Adipocyte (in vitro differentiated cells): ENCODE measurements at regions not wholly inside any gene's neighbourhood (a gene's known extent, or its start where the extent isn't known, plus 50 kb on each side); places are given as distances from the start of the nearest gene placed in this dataset.

Source experiments
- DNase-seq: peaks from one replicate; pipeline ENCODE4 v3.0.0-alpha.2; 2015; ENCODE audit warnings: low read depth
- H3K27me3 ChIP-seq: replicated peaks from 2 replicates; pipeline ENCODE4 v1.7.0; 2013; ENCODE audit warnings: mild to moderate bottlenecking, low read length, moderate library complexity; ENCODE audit not compliant: control insufficient read depth, insufficient read depth
- H3K36me3 ChIP-seq: 2 replicates; pipeline ENCODE4 v1.7.0; 2013; ENCODE audit warnings: low read length, mild to moderate bottlenecking, moderate library complexity; ENCODE audit not compliant: control insufficient read depth, insufficient read depth, severe bottlenecking
- H3K4me1 ChIP-seq: 2 replicates; pipeline ENCODE4 v1.7.0; 2013; ENCODE audit warnings: mild to moderate bottlenecking, low read length, moderate library complexity; ENCODE audit not compliant: control insufficient read depth, insufficient read depth
- H3K4me3 ChIP-seq: 2 replicates; pipeline ENCODE4 v1.7.0; 2013; ENCODE audit warnings: mild to moderate bottlenecking, low read length, moderate library complexity
- H3K9ac ChIP-seq: 2 replicates; pipeline ENCODE4 v1.7.0; 2013; ENCODE audit warnings: mild to moderate bottlenecking, low read length, moderate library complexity
- H3K9me3 ChIP-seq: 2 replicates; pipeline ENCODE4 v1.7.0; 2013; ENCODE audit warnings: mild to moderate bottlenecking, low read length, moderate library complexity; ENCODE audit not compliant: control insufficient read depth

DNA sequence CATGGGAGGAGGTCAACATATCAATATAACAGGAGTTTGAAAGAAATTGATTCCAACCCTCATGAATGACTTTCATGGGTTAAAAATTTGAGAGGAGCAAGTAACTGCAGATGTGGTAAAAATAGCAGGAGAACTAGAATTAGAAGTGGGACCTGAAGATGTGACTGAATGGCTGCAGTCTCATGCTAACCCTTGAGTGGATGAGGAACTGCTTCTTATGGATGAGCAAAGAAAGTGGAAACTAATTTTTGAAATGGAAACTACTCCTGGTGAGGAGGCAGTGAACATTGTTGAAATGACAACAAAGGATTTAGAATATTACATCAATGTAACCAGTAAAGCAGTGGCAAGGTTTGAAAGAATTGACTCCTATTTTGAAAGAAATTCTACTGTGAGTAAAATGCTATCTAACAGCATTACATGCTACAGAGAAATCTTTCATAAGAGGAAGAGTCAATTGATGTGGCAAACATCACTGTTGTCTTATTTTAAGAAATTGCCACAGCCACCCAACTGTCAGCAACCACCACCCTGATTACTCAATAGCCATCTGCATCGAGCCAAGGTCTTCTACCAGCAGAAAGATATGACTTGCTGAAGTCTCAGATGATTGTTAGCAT is 1683.2 kb downstream of the MAT2B start:
- Histone ChIP-seq H3K27me3 (no peaks in the 10 kb centered on the region), H3K4me1 (peaks cover 13% of the 10 kb centered on the region), H3K36me3 (no peaks in the 10 kb centered on the region), H3K9ac (no peak overlapping the region), H3K9me3 (no peaks in the 10 kb centered on the region), H3K4me3 (no peak overlapping the region)
- no peak for DNase-seq

DNA sequence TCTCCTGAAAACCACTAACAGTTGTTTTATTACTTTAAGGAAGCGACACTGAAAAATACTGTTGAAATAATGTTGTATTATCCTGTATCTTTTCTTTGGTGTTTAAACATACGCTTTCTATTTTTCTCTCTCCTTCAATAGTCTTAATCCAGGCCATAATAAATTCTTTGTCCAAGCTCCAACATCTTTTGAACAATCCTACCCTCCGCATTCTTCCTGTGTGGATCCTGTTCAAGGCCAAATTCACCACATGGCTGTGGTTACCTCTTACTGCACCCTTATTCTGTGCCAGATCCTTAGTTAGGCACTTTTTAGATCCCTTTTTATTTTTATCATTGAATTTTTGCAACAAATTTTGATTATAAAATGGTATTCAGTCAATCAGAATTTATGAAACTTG is 1691.5 kb downstream of the MAT2B start:
- Histone ChIP-seq H3K36me3 (no peaks in the 10 kb centered on the region), H3K9me3 (no peaks in the 10 kb centered on the region)

DNA sequence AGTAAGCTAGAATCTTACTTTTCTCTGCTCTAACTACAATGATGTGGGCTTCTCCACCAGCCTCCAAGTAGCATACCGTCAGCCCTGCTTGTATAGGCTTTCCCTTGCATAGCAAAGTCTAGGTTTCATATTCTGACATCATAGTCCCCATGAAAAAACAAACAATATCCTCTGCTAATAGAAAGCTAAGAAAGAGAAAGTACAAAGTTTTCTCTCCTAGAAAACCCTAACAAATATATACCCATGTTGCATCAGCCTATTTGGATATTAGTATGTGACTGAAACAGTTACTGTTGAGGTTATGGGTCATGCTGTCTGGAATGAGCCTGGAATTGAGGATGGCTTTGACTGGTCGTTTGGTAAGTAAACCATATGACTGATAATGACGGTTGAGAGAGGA is 1696.0 kb downstream of the MAT2B start:
- Histone ChIP-seq H3K27me3 (no peaks in the 10 kb centered on the region), H3K9me3 (no peaks in the 10 kb centered on the region), H3K36me3 (no peaks in the 10 kb centered on the region), H3K9ac (no peak overlapping the region), H3K4me3 (no peak overlapping the region), H3K4me1 (peaks cover 8% of the 10 kb centered on the region)
- no peak for DNase-seq

More for the DNA sequence above, 1691.5 kb downstream of the MAT2B start:
- no peaks in the 10 kb centered on the region for H3K27me3 ChIP-seq
- peaks cover 8% of the 10 kb centered on the region for H3K4me1 ChIP-seq
- DNase-seq, result no peak
- no peak overlapping the region for H3K4me3 ChIP-seq
- H3K9ac ChIP-seq, result no peak overlapping the region

DNA sequence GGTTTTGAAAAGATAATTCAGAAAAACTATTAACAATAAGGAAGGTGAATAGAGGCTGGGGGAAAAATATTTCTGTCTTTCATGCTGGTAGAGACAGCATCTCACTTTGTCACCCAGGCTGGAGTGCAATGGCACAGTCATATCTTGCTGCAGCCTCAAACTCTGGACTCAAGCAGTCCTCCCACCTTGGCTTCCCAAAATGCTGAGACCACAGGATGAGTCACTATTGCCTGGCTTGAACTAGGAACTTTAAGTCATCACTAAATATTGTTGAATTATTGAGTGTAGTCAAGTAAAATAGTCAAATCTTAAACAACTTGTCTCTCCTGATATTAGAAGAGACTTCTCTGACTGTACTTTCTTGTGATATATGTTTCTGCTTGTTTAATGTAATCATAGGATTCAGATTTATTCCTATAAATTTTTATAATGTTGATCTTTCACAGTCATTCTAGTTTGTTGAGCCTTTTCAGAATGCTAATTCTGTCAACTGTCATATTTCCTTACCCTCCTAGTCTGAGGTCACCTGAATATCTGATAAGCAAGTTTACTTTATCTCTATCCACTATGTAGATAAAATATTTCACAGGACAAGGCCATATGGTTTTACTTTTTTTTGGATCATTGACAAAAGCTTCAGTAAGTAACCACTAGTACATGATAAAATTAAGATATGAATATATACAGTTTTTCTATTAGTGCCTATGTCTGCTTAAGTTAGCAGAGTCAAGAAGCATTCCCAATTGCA is 1696.5 kb downstream of the MAT2B start:
- no peak for DNase-seq
- no peaks in the 10 kb centered on the region for H3K9me3 ChIP-seq

DNA sequence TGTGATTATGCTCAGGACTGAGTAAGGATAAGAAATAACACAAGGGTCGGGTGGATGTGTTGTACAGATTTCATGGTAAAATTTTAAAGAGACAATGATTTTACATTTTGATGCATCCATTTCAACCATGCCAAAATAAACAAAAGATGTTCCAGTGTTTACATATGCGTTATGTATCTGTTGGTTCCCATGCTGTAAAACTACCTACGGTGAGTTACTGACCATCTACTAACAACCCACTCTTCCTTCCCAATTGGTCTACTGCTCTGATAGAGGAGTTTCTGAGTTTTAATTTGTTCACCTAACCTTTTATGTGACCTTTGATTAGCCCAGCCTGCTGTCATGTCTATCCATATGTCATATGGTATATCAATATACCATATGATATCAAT is 1697.1 kb downstream of the MAT2B start:
- H3K9ac ChIP-seq, result no peak overlapping the region
- no peak overlapping the region for H3K4me3 ChIP-seq
- DNase-seq, result no peak
- no peaks in the 10 kb centered on the region for H3K9me3 ChIP-seq
- peaks cover 8% of the 10 kb centered on the region for H3K4me1 ChIP-seq
- no peaks in the 10 kb centered on the region for H3K27me3 ChIP-seq
- no peaks in the 10 kb centered on the region for H3K36me3 ChIP-seq

More for the DNA sequence above, 1696.5 kb downstream of the MAT2B start:
- Histone ChIP-seq H3K4me1 (peaks cover 8% of the 10 kb centered on the region), H3K4me3 (no peak overlapping the region), H3K27me3 (no peaks in the 10 kb centered on the region), H3K9ac (no peak overlapping the region), H3K36me3 (no peaks in the 10 kb centered on the region)

DNA sequence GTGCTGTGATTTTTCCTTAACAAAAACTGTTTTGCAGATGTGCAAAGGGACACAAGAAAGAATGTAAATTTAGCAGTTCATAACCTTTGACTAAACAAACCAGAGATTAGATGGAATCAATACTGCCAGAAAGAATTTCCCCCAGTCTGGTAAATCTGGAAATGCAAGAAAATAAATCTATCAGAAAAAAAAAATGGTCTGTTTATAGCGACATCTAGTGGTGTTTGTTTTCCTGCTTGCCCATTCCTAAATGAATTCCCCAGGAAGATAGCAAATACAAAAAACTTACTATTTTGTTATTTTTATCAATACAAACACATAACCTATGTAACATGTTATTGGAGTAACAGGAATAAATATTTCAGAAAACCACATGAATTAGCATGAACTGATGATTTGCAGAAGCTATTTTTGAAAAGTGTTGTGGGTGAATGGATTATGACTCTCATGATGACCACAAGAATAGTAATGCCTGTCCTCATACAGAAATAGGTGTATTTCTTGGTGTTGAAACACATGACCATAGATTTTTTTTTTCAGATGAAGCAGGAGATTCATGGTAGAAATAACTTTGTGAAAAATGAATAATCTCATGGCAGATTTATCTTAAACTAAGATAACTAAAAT is 1703.8 kb downstream of the MAT2B start:
- no peaks in the 10 kb centered on the region for H3K27me3 ChIP-seq
- no peaks in the 10 kb centered on the region for H3K9me3 ChIP-seq
- no peak overlapping the region for H3K4me3 ChIP-seq
- DNase-seq, result peak; percentile 70
- no peaks in the 10 kb centered on the region for H3K36me3 ChIP-seq
- H3K9ac ChIP-seq, result no peak overlapping the region
- H3K4me1 ChIP-seq, result peaks cover 9% of the 10 kb centered on the region

DNA sequence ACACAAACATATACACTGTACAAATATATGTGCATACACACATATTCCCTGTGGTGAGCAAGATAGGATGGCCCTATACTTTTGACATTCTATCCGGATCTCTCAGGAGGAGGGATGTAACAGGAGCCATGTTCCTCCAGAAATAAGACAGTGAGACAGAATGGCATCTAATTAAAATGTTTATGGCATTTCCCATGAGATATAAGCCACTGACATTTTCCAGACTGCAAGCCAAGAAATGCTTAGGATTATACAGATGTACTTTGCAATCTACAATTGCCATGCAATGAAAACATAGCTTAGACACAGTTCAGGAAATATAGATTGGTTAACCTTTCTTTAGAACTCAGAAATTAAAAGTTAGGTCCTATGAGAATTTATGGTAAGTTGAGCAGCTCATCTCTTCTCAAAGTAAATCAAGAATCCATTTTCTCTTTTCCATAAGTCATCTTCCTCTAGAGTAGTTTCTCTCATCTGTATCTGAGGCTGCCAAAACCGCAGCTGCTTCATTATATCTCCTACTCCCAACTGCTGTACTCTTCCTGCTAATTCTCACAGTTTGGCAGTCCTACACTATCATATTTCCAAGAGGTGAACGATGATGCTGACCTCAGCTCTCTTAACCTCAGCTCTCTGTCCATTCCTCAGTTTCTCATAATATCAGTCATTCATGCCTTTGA is 1719.1 kb downstream of the MAT2B start:
- no peaks in the 10 kb centered on the region for H3K4me1 ChIP-seq
- no peaks in the 10 kb centered on the region for H3K9me3 ChIP-seq
- no peak for DNase-seq
- no peak overlapping the region for H3K4me3 ChIP-seq
- H3K9ac ChIP-seq, result no peak overlapping the region
- no peaks in the 10 kb centered on the region for H3K36me3 ChIP-seq
- no peaks in the 10 kb centered on the region for H3K27me3 ChIP-seq

DNA sequence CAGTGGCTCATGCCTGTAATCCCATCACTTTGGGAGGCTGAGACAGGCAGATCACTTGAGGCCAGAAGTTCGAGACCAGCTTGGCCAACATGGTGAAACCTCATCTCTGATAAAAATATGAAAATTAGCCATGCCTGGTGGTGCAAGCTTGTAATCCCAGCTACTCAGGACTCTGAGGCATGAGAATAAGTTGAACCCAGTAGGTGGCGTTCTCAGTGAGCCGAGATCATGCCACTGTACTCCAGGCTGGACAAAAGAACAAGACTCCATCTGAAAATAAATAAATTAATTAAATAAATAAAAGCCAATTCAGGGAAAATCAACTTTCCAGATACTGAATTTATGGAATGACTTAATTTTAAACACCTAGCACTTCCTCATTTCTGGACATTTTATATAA is 1722.1 kb downstream of the MAT2B start:
- no peak overlapping the region for H3K9ac ChIP-seq
- DNase-seq, result no peak
- H3K4me1 ChIP-seq, result no peaks in the 10 kb centered on the region
- H3K27me3 ChIP-seq, result no peaks in the 10 kb centered on the region
- H3K9me3 ChIP-seq, result no peaks in the 10 kb centered on the region
- no peak overlapping the region for H3K4me3 ChIP-seq
- H3K36me3 ChIP-seq, result no peaks in the 10 kb centered on the region

DNA sequence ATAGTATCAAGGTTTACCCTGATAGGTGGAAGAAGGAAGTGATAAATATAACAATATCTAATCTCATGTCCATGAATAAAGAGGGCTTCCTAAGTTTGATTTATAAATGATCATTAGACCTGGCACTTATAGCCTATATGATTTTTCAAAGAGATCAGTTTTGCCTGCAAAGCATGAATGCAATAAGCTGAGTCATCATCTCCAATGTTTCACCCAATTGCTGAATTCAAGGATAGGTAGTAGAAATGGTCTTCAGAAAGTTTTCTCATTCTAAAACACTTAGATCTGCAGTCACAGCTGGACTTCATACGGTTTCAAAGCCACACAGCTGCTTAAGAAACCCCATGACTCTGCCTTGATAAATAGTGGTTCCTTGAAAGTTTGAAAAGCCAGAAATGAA is 1722.8 kb downstream of the MAT2B start:
- Histone ChIP-seq H3K4me1 (no peaks in the 10 kb centered on the region), H3K36me3 (no peaks in the 10 kb centered on the region), H3K9me3 (no peaks in the 10 kb centered on the region), H3K9ac (no peak overlapping the region), H3K4me3 (no peak overlapping the region), H3K27me3 (no peaks in the 10 kb centered on the region)
- no peak for DNase-seq

DNA sequence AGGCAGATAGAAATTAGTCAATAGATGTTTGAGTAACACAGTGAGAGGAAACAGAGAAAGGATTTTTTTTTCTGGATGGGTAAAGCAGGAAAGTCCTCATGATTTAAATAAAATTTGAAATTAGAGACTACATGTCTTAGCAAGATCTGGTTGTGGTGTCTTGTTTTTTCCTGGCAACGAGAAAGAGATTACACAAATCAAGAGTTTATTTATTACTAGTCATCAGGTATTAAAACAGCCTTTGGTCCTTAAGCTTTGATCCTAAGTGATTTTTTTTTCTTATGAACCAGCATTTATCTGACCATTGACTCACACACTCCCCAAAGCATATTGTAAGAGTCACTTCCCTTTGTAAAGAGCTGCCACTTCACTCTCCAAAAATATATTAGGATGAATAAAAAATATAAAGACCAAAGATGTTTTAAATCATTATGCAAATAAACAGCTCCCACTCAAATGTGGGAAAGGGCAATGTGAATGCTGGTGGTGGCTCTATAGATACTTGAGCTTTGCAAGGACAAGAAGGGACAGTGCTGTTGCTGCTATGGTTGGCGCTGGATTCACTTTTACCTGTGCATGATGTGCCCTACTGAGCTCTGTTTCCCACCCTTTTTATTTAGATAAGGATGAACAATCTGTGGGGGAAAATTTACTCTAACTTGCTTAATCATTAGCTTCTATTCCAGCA is 1726.5 kb downstream of the MAT2B start:
- no peak for DNase-seq
- no peak overlapping the region for H3K4me3 ChIP-seq
- H3K27me3 ChIP-seq, result no peaks in the 10 kb centered on the region
- H3K36me3 ChIP-seq, result no peaks in the 10 kb centered on the region
- H3K4me1 ChIP-seq, result no peaks in the 10 kb centered on the region
- no peaks in the 10 kb centered on the region for H3K9me3 ChIP-seq
- no peak overlapping the region for H3K9ac ChIP-seq
